Sigmoid colon (tissue), 6 donors: ENCODE measurements at regions not wholly inside any gene's neighbourhood (a gene's known extent, or its start where the extent isn't known, plus 50 kb on each side); places are given as distances from the start of the nearest gene placed in this dataset.

Source experiments
- DNase-seq: peaks from one replicate; pipeline ENCODE4 v3.0.0-alpha.2; 2019
- H3K27ac ChIP-seq, 4 donors: fragments of 200-600 bp; sonication (generic); one replicate each; pipeline ENCODE4 v1.5.1; 2016 to 2019; ENCODE audit warnings: mild to moderate bottlenecking in 1 of 4
- H3K27me3 ChIP-seq, 3 donors: fragments of 200-600 bp; sonication (generic); one replicate each; pipeline ENCODE4 v1.5.1; 2019; ENCODE audit warnings: mild to moderate bottlenecking in 1 of 3
- H3K36me3 ChIP-seq, 4 donors: fragments of 200-600 bp; sonication (generic); one replicate each; pipeline ENCODE4 v1.5.1; 2016 to 2019
- H3K4me1 ChIP-seq, 4 donors: fragments of 200-600 bp; sonication (generic); one replicate each; pipeline ENCODE4 v1.5.1; 2017 to 2019
- H3K4me3 ChIP-seq, 4 donors: fragments of 200-600 bp; sonication (generic); one replicate each; pipeline ENCODE4 v1.5.1; 2017 to 2019; ENCODE audit warnings: mild to moderate bottlenecking in 2 of 4, moderate library complexity in 1 of 4
- H3K9me3 ChIP-seq, 4 donors: fragments of 200-600 bp in 3 of 4; sonication (generic) in 3 of 4; one replicate each; pipeline versions ENCODE4 v1.5.1 to v1.6.1; 2013 to 2019
- EP300 ChIP-seq, 4 donors: sonication (generic); formaldehyde crosslinking; IDR thresholded peaks; one replicate each; pipeline ENCODE4 v1.6.1; 2017; ENCODE audit warnings: antibody characterized with exemption in 4 of 4
- POLR2A ChIP-seq, 2 donors: fragments of 450-650 bp; IDR thresholded peaks; one replicate each; pipeline ENCODE4 v1.6.1; 2016; ENCODE audit warnings: antibody characterized with exemption in 2 of 2, mild to moderate bottlenecking in 2 of 2, moderate library complexity in 2 of 2
- POLR2AphosphoS5 ChIP-seq, 4 donors: sonication (generic); formaldehyde crosslinking; IDR thresholded peaks; one replicate each; pipeline ENCODE4 v1.6.1; 2017; ENCODE audit warnings: antibody characterized with exemption in 4 of 4
- WGBS, 2 donors: extraction: QIAGEN DNeasy Blood & Tissue Kit; methylation state at CpG; one replicate each; pipeline ENCODE4 v1.1.7; 2013; 5-methylcytosine and 5-hydroxymethylcytosine counted together
- intact Hi-C: fragments of 100-400 bp; cut with DNase I; formaldehyde crosslinking; loops from one replicate; pipeline ENCODE4 v1.15.1; 2023
- TF ChIP-seq, protein P1 (sequence below), 4 experiments: fragments of 450-650 bp in 3 of 4; fragments of 200-600 bp in 1 of 4; IDR thresholded peaks; one replicate each; pipeline ENCODE4 v1.5.1; 2016 to 2019; ENCODE audit warnings: antibody characterized with exemption in 4 of 4, mild to moderate bottlenecking in 3 of 4, moderate library complexity in 2 of 4
- donor health status: healthy with polysubstance abuse.
- donor health status: healthy.

DNA sequence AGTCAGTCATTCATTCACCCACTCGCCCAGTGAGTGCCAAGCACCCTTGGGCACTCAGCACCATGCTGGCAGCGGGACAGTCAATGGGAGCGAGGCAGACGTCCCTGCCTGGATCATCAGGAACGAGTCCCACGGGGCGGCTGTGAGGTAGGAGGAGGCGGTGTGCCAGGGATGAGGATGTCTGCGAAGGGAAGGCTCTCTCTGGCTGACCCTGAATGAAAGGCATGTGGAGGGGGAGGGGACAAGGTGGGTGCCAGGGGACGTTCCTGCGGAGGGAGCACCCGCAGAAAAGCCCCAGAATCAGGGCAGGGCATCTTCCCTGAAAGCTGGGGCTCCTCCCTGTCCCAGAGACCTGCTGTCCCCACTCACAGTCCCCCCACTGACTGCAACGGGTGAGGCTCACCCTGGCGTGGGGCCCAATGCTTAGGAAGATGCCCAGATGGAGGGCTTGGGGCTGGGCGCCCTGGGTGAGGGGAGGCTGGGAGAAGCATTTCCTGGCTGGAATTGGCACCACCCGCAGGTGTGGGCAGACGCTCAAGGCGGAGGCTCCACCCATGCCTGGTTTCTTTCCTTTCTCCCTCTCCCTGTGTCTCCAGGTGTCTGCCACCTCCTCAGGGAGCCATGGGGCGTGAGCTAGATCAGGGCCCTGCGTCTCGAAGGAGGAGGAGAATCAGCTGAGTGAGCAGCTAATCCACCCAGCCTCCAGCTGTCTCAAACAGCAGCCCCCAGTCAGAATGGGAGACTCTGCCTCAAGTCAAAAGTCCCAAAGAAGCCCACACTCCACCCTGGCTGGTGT lies 179.0 kb upstream of the PPP1R26 start:
- no peak for TF ChIP-seq POLR2A (IDR thresholded peaks at IDR 0.05)
- TF ChIP-seq, protein P1, sequence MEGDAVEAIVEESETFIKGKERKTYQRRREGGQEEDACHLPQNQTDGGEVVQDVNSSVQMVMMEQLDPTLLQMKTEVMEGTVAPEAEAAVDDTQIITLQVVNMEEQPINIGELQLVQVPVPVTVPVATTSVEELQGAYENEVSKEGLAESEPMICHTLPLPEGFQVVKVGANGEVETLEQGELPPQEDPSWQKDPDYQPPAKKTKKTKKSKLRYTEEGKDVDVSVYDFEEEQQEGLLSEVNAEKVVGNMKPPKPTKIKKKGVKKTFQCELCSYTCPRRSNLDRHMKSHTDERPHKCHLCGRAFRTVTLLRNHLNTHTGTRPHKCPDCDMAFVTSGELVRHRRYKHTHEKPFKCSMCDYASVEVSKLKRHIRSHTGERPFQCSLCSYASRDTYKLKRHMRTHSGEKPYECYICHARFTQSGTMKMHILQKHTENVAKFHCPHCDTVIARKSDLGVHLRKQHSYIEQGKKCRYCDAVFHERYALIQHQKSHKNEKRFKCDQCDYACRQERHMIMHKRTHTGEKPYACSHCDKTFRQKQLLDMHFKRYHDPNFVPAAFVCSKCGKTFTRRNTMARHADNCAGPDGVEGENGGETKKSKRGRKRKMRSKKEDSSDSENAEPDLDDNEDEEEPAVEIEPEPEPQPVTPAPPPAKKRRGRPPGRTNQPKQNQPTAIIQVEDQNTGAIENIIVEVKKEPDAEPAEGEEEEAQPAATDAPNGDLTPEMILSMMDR (IDR thresholded peaks at IDR 0.05): no peak
- TF ChIP-seq POLR2AphosphoS5 (IDR thresholded peaks at IDR 0.05): no peak
- Histone ChIP-seq H3K36me3 (no peaks in the 10 kb centered on the region), H3K9me3 (no peaks in the 10 kb centered on the region), H3K27me3 (peaks cover 3 to 59% (median 16%) of the 10 kb centered on the region in 3 donors), H3K4me1 (no peaks in the 10 kb centered on the region), H3K4me3 (no peak overlapping the region), H3K27ac (no peak overlapping the region)
- no peak for DNase-seq
- WGBS, 2 donors: 29 to 63% methylated on average over 21 of the region's 21 CpGs
- intact Hi-C loops: no loop called here

- no peaks in the 10 kb centered on the region for H3K4me1 ChIP-seq
- TF ChIP-seq EP300 (IDR thresholded peaks at IDR 0.05): no peak
- no peak overlapping the region for H3K4me3 ChIP-seq
- intact Hi-C loops: no loop called here
- H3K9me3 ChIP-seq: no peaks in the 10 kb centered on the region
- 56 to 64% methylated on average over 40 of the region's 40 CpGs for WGBS, 2 donors
- no peaks in the 10 kb centered on the region for H3K36me3 ChIP-seq
- no peak for DNase-seq
- peaks cover 3 to 59% (median 16%) of the 10 kb centered on the region in 3 donors for H3K27me3 ChIP-seq
- H3K27ac ChIP-seq: no peak overlapping the region
Observed at GRCh38 chr9:135301271-135302263, 178.0 kb upstream of the PPP1R26 start.

- DNase-seq: no peak
- 78 to 87% methylated on average over 28 of the region's 28 CpGs for WGBS, 2 donors
Observed at GRCh38 chr9:135302329-135303279, 177.0 kb upstream of the PPP1R26 start.

GRCh38 chr9:135303280-135303647 lies 176.3 kb upstream of the PPP1R26 start:
- 10 to 26% methylated on average over 3 of the region's 3 CpGs for whole genome bisulfite sequencing, 2 donors
- Histone ChIP-seq H3K27me3 (peaks cover 3 to 63% (median 16%) of the 10 kb centered on the region in 3 donors), H3K4me3 (no peak overlapping the region), H3K4me1 (no peaks in the 10 kb centered on the region), H3K36me3 (no peaks in the 10 kb centered on the region), H3K27ac (no peak overlapping the region), H3K9me3 (no peaks in the 10 kb centered on the region)
- intact Hi-C loops: no loop called here
- no peak for TF ChIP-seq EP300 (IDR thresholded peaks at IDR 0.05)
- no peak for TF ChIP-seq POLR2A (IDR thresholded peaks at IDR 0.05)
- no peak for TF ChIP-seq POLR2AphosphoS5 (IDR thresholded peaks at IDR 0.05)
- TF ChIP-seq, protein P1 (IDR thresholded peaks at IDR 0.05): no peak
- no peak for DNase-seq

More at GRCh38 chr9:135302329-135303279, 177.0 kb upstream of the PPP1R26 start:
- peaks cover 3 to 59% (median 16%) of the 10 kb centered on the region in 3 donors for H3K27me3 ChIP-seq
- intact Hi-C loops: no loop called here
- no peak overlapping the region for H3K4me3 ChIP-seq
- no peaks in the 10 kb centered on the region for H3K4me1 ChIP-seq
- H3K36me3 ChIP-seq: no peaks in the 10 kb centered on the region
- H3K9me3 ChIP-seq: no peaks in the 10 kb centered on the region
- no peak overlapping the region for H3K27ac ChIP-seq
- TF ChIP-seq, protein P1 (IDR thresholded peaks at IDR 0.05): no peak
- no peak for TF ChIP-seq POLR2AphosphoS5 (IDR thresholded peaks at IDR 0.05)
- TF ChIP-seq EP300 (IDR thresholded peaks at IDR 0.05): no peak
- TF ChIP-seq POLR2A (IDR thresholded peaks at IDR 0.05): no peak
